Skeletal muscle cell (primary cell): ENCODE measurements at regions not wholly inside any gene's neighbourhood (a gene's known extent, or its start where the extent isn't known, plus 50 kb on each side); places are given as distances from the start of the nearest gene placed in this dataset.

ENCODE experiments used
- DNase-seq: peaks from one replicate; pipeline ENCODE4 v3.0.0-alpha.2; 2010; ENCODE audit warnings: low read depth
- H3K4me3 ChIP-seq: 2 replicates; pipeline ENCODE4 v1.5.1; 2011; ENCODE audit warnings: low read depth, mild to moderate bottlenecking, control low read depth, low read length, moderate library complexity

GRCh38 chr20:11001764-11002540, 328.2 kb upstream of the JAG1 start:
- DNase-seq: peak; percentile 85
- no peak overlapping the region for H3K4me3 ChIP-seq

- H3K4me3 ChIP-seq: no peak overlapping the region
- no peak for DNase-seq
These were observed 329.5 kb upstream of the JAG1 start for GRCh38 chr20:11003341-11003740.

- no peak for DNase-seq
- H3K4me3 ChIP-seq: no peak overlapping the region
These were observed 334.7 kb upstream of the JAG1 start for GRCh38 chr20:11008444-11009033.

GRCh38 chr20:11011653-11012052, 337.9 kb upstream of the JAG1 start:
- no peak for DNase-seq

GRCh38 chr20:11012975-11013374, 339.2 kb upstream of the JAG1 start:
- no peak overlapping the region for H3K4me3 ChIP-seq
- DNase-seq: peak; percentile 49

More at GRCh38 chr20:11011653-11012052, 337.9 kb upstream of the JAG1 start:
- H3K4me3 ChIP-seq: no peak overlapping the region

- no peak for DNase-seq
- no peak overlapping the region for H3K4me3 ChIP-seq
These were observed 340.0 kb upstream of the JAG1 start for GRCh38 chr20:11013801-11014200.

- H3K4me3 ChIP-seq: no peak overlapping the region
- no peak for DNase-seq
These were observed 341.6 kb upstream of the JAG1 start for GRCh38 chr20:11015440-11015839.

GRCh38 chr20:11017446-11017845, 343.6 kb upstream of the JAG1 start:
- H3K4me3 ChIP-seq: no peak overlapping the region
- no peak for DNase-seq

GRCh38 chr20:11018668-11019170, 344.9 kb upstream of the JAG1 start:
- no peak overlapping the region for H3K4me3 ChIP-seq
- DNase-seq: no peak

- H3K4me3 ChIP-seq: no peak overlapping the region
- DNase-seq: no peak
These were observed 346.9 kb upstream of the JAG1 start for GRCh38 chr20:11020712-11021111.

GRCh38 chr20:11027224-11027623, 353.4 kb upstream of the JAG1 start:
- no peak overlapping the region for H3K4me3 ChIP-seq
- no peak for DNase-seq

- no peak overlapping the region for H3K4me3 ChIP-seq
These were observed 356.6 kb upstream of the JAG1 start for GRCh38 chr20:11030351-11030750.

GRCh38 chr20:11031300-11031699, 357.5 kb upstream of the JAG1 start:
- H3K4me3 ChIP-seq: no peak overlapping the region
- DNase-seq: no peak

More at GRCh38 chr20:11030351-11030750, 356.6 kb upstream of the JAG1 start:
- no peak for DNase-seq

GRCh38 chr20:11032611-11033010, 358.8 kb upstream of the JAG1 start:
- H3K4me3 ChIP-seq: no peak overlapping the region
- no peak for DNase-seq

- no peak overlapping the region for H3K4me3 ChIP-seq
These were observed 360.2 kb upstream of the JAG1 start for GRCh38 chr20:11034025-11034424.

GRCh38 chr20:11035211-11035610, 361.4 kb upstream of the JAG1 start:
- no peak for DNase-seq
- H3K4me3 ChIP-seq: no peak overlapping the region

More at GRCh38 chr20:11034025-11034424, 360.2 kb upstream of the JAG1 start:
- DNase-seq: no peak

- no peak for DNase-seq
- H3K4me3 ChIP-seq: no peak overlapping the region
These were observed 367.6 kb upstream of the JAG1 start for GRCh38 chr20:11041396-11041795.

GRCh38 chr20:11043001-11043400, 369.2 kb upstream of the JAG1 start:
- no peak for DNase-seq
- no peak overlapping the region for H3K4me3 ChIP-seq

GRCh38 chr20:11044561-11044960, 370.8 kb upstream of the JAG1 start:
- no peak for DNase-seq
- H3K4me3 ChIP-seq: no peak overlapping the region

GRCh38 chr20:11045412-11046175, 371.8 kb upstream of the JAG1 start:
- H3K4me3 ChIP-seq: no peak overlapping the region
- no peak for DNase-seq
